Skin epidermis (tissue), 12 donors: ENCODE measurements at regions not wholly inside any gene's neighbourhood (a gene's known extent, or its start where the extent isn't known, plus 50 kb on each side); places are given as distances from the start of the nearest gene placed in this dataset.
"Not testable (repeated sequence)": the region's sequence is repeated elsewhere in the genome, so short reads cannot be mapped to it uniquely, and the experiment has no call there.

Experiments
- H3K27ac ChIP-seq, 21 experiments: fragments of 200-600 bp; sonication (generic) in 11 of 21; one replicate each; pipeline ENCODE4 v1.5.0; 2020; ENCODE audit warnings: mild to moderate bottlenecking in 3 of 21, inconsistent platforms in 2 of 21, moderate library complexity in 2 of 21
- H3K4me3 ChIP-seq, 7 experiments: fragments of 200-600 bp; sonication (generic) in 2 of 7; one replicate each; pipeline ENCODE4 v1.5.0; 2020; ENCODE audit warnings: inconsistent platforms in 2 of 7, mild to moderate bottlenecking in 2 of 7, moderate library complexity in 1 of 7

DNA sequence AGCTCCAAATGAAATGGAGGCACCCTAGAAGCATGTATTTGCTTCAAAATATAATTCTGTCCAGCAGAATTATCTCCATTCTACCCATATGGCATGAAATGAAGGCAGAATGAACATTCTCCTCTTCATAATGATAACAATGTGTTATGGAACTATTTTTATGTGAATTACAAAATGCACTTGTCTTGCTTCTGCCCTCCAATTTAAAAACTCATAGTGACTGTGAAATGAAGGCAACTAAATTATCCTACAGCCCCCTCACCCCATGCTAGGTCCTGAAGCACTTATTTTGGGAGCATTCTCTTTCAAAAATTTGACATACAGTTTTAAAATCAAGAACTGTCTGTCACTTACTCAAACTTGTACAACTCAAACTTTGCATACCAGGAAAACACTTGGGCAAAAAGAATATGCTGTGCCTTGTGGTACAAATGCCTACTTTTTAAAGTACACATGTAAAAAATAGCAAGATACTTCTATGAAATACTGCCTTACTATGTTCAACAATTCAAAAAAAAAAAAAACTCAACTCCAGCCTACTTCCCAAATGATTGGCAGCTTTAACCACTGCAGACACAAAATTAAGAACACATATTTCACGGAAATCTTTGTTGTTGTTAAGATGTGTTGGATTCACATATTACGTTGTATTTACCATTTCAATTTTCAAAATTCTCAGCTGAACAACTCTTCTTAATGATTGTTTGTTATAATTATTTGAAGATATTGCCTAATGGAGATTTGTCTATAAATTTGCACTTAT is 213.3 kb upstream of the NFIA start:
- Histone ChIP-seq H3K27ac (no peak overlapping the region), H3K4me3 (no peak overlapping the region)

- Histone ChIP-seq H3K4me3 (no peak overlapping the region), H3K27ac (no peak overlapping the region)
Measured at GRCh38 chr1:60867782-60868181, 214.6 kb upstream of the NFIA start.

GRCh38 chr1:60866917-60867531 is 215.3 kb upstream of the NFIA start:
- no peak overlapping the region for H3K4me3 ChIP-seq
- H3K27ac ChIP-seq: no peak overlapping the region

GRCh38 chr1:60866226-60866900 is 216.0 kb upstream of the NFIA start:
- H3K4me3 ChIP-seq: no peak overlapping the region
- no peak overlapping the region for H3K27ac ChIP-seq

DNA sequence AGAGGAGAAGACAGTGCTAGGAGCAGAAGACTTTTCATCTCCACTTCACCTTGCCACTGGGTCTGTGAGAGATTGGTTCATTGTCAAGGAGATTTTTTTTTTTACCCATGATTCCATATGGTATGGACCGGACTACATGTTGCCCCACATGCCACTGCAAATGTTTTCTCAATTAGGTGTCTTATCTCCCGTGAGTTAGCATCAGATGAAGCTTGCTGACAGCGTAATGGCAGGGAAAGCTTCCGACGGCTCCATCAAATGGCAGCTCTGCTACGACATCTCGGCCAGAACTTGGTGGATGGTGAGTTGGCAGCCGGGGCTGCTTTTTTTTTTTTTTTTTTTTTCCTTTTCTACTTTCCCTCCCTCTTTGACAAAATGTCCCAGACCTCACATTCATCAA is 217.2 kb upstream of the NFIA start:
- Histone ChIP-seq H3K27ac (peak overlapping the region in 1 of 21 experiments; percentile 27), H3K4me3 (no peak overlapping the region)

DNA sequence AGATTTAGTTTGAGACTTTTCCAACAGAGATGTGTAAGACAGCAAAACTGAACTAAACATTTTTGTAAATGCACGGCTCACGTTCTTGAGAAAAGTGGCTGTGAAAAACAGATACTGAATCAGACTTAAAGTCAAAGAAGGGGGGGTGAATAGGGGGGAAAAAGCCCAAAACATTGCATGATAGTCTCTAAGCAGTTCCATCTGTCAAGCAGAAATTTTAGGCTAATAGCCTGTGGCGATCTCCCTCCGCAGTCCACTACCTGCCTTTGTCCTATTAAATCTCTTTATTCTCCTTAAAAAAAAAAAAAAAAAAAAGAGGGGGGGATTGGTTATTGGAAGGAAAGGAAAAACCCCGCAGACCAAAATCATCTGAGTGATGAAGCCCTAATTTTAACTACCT is 217.6 kb upstream of the NFIA start:
- Histone ChIP-seq H3K27ac (peak overlapping the region in 1 of 21 experiments; percentile 27), H3K4me3 (no peak overlapping the region)

- Histone ChIP-seq H3K4me3 (no peak overlapping the region), H3K27ac (no peak overlapping the region)
Measured at GRCh38 chr1:60863131-60863530, 219.2 kb upstream of the NFIA start.

GRCh38 chr1:60861961-60862567 is 220.3 kb upstream of the NFIA start:
- no peak overlapping the region for H3K27ac ChIP-seq
- no peak overlapping the region for H3K4me3 ChIP-seq

GRCh38 chr1:60859111-60859510 is 223.2 kb upstream of the NFIA start:
- H3K27ac ChIP-seq: no peak overlapping the region

GRCh38 chr1:60857851-60858250 is 224.5 kb upstream of the NFIA start:
- no peak overlapping the region for H3K27ac ChIP-seq

More at GRCh38 chr1:60859111-60859510, 223.2 kb upstream of the NFIA start:
- H3K4me3 ChIP-seq: no peak overlapping the region

DNA sequence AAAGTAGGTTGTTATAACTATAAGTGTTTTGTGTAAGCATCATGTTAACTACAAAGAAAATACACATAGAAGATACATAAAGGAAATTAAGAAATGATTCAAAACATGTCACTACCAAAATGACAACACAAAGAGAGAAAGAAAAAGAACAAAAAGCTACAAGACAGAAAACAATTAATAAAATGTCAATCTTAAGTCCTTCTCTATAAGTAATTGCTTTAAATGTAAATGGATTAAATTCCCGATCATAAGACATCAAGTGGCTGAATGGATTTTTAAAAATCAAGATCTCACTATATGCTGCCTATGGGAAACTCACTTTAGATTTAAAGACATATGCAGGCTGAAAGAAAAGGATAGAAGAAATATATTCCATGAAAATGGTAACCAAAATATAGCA is 232.3 kb upstream of the NFIA start:
- Histone ChIP-seq H3K4me3 (no peak overlapping the region), H3K27ac (no peak overlapping the region)

More at GRCh38 chr1:60857851-60858250, 224.5 kb upstream of the NFIA start:
- no peak overlapping the region for H3K4me3 ChIP-seq

DNA sequence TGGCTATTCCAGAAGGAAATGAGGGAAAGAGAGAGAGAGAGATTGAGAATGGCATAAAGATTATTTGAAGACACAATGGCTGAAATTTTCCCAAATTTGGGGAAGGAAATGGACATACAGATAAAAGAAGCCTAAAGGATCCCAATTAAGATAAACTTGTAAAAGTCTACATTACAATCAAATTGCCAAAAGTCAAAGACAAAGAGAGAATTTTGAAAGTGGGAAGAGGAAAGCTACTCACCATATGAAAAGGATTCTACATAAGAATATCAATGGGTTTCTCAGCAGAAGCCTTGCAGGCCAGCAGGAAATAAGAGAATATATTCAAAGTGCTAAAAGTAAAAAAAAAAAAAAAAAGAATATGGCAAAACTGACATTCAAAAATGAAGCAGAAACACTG is 233.0 kb upstream of the NFIA start:
- H3K27ac ChIP-seq: no peak overlapping the region
- H3K4me3 ChIP-seq: no peak overlapping the region

DNA sequence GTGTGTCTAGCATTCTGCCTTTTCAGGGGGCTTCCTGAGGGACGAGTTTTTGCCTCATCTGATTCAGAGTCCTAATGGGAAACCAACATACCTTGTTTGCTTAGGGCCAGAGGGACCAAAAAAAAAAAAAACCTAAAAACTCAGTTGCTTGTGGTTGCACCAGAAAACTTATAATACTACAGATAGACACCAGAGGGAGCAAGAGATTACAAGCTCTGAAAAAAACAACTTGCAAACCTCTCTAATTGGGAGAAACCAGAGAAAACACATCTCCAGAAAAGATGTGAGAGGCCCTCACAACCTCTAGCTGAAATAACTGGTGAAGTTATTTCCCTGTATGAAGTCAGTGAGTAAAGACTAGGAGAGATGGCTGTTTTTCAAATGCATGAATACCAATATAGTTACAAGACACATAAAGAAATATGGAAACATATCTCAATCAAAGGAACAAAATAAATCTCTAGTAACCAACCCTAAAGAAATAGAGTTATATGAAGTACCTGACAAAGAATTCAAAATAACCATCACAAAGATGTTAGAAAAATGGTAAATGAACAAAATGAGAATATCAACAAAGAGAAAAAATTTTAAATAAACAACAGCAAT is 233.7 kb upstream of the NFIA start:
- no peak overlapping the region for H3K27ac ChIP-seq

GRCh38 chr1:60847855-60848582 is 234.3 kb upstream of the NFIA start:
- Histone ChIP-seq H3K27ac (no peak overlapping the region), H3K4me3 (no peak overlapping the region)

More for the DNA sequence above, 233.7 kb upstream of the NFIA start:
- no peak overlapping the region for H3K4me3 ChIP-seq

- Histone ChIP-seq H3K4me3 (no peak overlapping the region), H3K27ac (no peak overlapping the region)
Measured at GRCh38 chr1:60847391-60847790, 235.0 kb upstream of the NFIA start.

- H3K4me3 ChIP-seq, H3K27ac ChIP-seq: not testable (repeated sequence)
Measured at GRCh38 chr1:60845659-60846058, 236.7 kb upstream of the NFIA start.

DNA sequence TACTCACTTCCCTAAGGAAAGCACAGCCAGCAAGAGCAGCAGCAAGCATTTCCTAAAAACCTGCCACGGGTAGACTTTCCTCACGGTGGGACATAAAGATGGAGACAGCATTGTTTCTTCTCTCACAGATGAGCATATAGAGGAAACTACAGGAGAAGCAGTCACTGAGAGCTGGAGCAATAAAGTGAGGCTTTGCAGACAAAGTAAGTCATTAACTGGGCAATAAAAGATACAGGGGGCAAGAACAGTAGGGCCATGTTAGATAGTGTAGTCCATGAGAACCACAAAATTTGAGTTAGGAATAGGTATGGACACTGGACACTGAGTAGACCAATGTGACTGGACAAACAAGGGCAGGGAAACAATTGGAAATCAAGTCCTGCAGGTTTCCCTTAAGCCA is 240.1 kb upstream of the NFIA start:
- Histone ChIP-seq H3K27ac (no peak overlapping the region), H3K4me3 (no peak overlapping the region)

- no peak overlapping the region for H3K27ac ChIP-seq
- no peak overlapping the region for H3K4me3 ChIP-seq
Measured at GRCh38 chr1:60841116-60842046, 241.0 kb upstream of the NFIA start.
